ENCODE measurements at regions not wholly inside any gene's neighbourhood (a gene's known extent, or its start where the extent isn't known, plus 50 kb on each side); places are given as distances from the start of the nearest gene placed in this dataset.

DNA sequence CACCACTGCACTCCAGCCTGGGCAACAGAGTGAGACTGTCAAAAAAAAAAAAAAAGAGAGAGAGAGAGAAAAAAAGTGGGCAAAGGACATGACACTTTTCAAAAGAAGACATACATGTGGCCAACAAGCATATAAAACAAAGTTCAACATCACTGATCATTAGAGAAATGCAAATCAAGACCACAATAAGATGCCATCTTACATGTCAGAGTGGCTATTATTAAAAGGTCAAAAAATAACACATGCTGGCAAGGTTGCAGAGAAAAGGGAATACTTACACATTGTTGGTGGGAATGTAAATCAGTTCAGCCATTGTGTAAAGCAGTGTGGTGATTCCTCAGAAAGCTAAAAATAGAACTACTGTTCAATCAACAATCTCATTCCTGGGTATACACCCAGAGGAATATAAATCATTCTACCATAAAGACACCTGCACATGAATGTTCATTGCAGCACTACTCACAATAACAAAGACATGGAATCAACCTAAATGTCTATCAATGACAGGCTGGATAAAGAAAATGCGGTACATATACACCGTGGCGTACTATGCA, 94.9 kb upstream of the TRIM2 start:
- no peak overlapping the region for H2AFZ ChIP-seq (ENCODE audit: low read length)
- no peaks in the 10 kb centered on the region for H3K36me3 ChIP-seq (ENCODE audit: control insufficient read depth, insufficient read depth, low read length)
- H3K27me3 ChIP-seq (ENCODE audit: control insufficient read depth, insufficient read depth, low read length): peaks cover 2% of the 10 kb centered on the region
- no peaks in the 10 kb centered on the region for H3K79me2 ChIP-seq (ENCODE audit: control insufficient read depth, insufficient read depth, low read length)
- no peak overlapping the region for H3K4me3 ChIP-seq (replicated peaks in 1 of 4; ENCODE audit: control extremely low read depth in 1 of 4, insufficient read depth in 1 of 4, low read depth in 3 of 4, low read length in 4 of 4)
- no peak overlapping the region for H3K9ac ChIP-seq (ENCODE audit: insufficient read depth, low read length)
- no peak overlapping the region for H3K27ac ChIP-seq (ENCODE audit: insufficient read depth, low read length)
- no peaks in the 10 kb centered on the region for H4K20me1 ChIP-seq (ENCODE audit: control insufficient read depth, extremely low read depth, insufficient read depth, low read length)
- H3K4me2 ChIP-seq (ENCODE audit: extremely low read depth, insufficient read depth, low read length): no peak overlapping the region
- H3K4me1 ChIP-seq (ENCODE audit: control insufficient read depth, extremely low read depth, insufficient read depth, low read length): no peaks in the 10 kb centered on the region
- DNase-seq (ENCODE audit: low read depth in 2 of 2): no peak
- TF ChIP-seq EZH2 (IDR thresholded peaks at IDR 0.05; ENCODE audit: low read length, missing control alignments): no peak
- TF ChIP-seq, protein P1, sequence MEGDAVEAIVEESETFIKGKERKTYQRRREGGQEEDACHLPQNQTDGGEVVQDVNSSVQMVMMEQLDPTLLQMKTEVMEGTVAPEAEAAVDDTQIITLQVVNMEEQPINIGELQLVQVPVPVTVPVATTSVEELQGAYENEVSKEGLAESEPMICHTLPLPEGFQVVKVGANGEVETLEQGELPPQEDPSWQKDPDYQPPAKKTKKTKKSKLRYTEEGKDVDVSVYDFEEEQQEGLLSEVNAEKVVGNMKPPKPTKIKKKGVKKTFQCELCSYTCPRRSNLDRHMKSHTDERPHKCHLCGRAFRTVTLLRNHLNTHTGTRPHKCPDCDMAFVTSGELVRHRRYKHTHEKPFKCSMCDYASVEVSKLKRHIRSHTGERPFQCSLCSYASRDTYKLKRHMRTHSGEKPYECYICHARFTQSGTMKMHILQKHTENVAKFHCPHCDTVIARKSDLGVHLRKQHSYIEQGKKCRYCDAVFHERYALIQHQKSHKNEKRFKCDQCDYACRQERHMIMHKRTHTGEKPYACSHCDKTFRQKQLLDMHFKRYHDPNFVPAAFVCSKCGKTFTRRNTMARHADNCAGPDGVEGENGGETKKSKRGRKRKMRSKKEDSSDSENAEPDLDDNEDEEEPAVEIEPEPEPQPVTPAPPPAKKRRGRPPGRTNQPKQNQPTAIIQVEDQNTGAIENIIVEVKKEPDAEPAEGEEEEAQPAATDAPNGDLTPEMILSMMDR (conservative IDR thresholded peaks at IDR 0.05 in 1 of 2, IDR thresholded peaks at IDR 0.05 in 1 of 2; ENCODE audit: low read depth in 1 of 2, low read length in 2 of 2): no peak
- no peaks in the 10 kb centered on the region for H3K9me3 ChIP-seq (ENCODE audit: control insufficient read depth, insufficient read depth, low read depth, low read length)

DNA sequence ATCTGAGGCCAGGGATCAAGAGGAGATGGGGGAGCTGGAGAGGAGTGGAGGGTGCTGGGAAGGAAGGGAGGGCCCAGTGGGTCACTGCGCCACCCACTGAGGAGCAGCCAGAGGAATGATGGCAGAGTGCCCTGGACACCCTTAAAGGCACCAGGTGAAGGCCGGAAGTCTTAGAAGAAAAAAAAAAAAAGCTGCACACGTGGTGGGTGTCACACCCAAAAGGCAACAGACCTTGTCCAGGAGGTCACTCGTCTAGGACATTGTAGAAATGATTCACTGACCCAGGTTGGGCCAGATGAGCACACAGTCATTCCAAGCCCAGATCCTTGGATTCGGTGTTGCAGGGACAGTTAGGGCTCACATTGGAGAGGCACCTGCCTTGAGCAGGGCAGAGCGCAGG, 93.5 kb upstream of the TRIM2 start:
- Histone ChIP-seq H3K4me2 (ENCODE audit: extremely low read depth, insufficient read depth, low read length) (no peak overlapping the region), H4K20me1 (ENCODE audit: control insufficient read depth, extremely low read depth, insufficient read depth, low read length) (no peaks in the 10 kb centered on the region), H3K36me3 (ENCODE audit: control insufficient read depth, insufficient read depth, low read length) (no peaks in the 10 kb centered on the region), H3K27me3 (ENCODE audit: control insufficient read depth, insufficient read depth, low read length) (peaks cover 2% of the 10 kb centered on the region), H2AFZ (ENCODE audit: low read length) (no peak overlapping the region), H3K27ac (ENCODE audit: insufficient read depth, low read length) (no peak overlapping the region), H3K4me3 (replicated peaks in 1 of 4; ENCODE audit: control extremely low read depth in 1 of 4, insufficient read depth in 1 of 4, low read depth in 3 of 4, low read length in 4 of 4) (no peak overlapping the region), H3K4me1 (ENCODE audit: control insufficient read depth, extremely low read depth, insufficient read depth, low read length) (peaks cover 9% of the 10 kb centered on the region), H3K79me2 (ENCODE audit: control insufficient read depth, insufficient read depth, low read length) (no peaks in the 10 kb centered on the region), H3K9me3 (ENCODE audit: control insufficient read depth, insufficient read depth, low read depth, low read length) (no peaks in the 10 kb centered on the region), H3K9ac (ENCODE audit: insufficient read depth, low read length) (no peak overlapping the region)
- no peak for DNase-seq (ENCODE audit: low read depth in 2 of 2)
- no peak for TF ChIP-seq EZH2 (IDR thresholded peaks at IDR 0.05; ENCODE audit: low read length, missing control alignments)
- TF ChIP-seq, protein P1 (conservative IDR thresholded peaks at IDR 0.05 in 1 of 2, IDR thresholded peaks at IDR 0.05 in 1 of 2; ENCODE audit: low read depth in 1 of 2, low read length in 2 of 2): no peak

DNA sequence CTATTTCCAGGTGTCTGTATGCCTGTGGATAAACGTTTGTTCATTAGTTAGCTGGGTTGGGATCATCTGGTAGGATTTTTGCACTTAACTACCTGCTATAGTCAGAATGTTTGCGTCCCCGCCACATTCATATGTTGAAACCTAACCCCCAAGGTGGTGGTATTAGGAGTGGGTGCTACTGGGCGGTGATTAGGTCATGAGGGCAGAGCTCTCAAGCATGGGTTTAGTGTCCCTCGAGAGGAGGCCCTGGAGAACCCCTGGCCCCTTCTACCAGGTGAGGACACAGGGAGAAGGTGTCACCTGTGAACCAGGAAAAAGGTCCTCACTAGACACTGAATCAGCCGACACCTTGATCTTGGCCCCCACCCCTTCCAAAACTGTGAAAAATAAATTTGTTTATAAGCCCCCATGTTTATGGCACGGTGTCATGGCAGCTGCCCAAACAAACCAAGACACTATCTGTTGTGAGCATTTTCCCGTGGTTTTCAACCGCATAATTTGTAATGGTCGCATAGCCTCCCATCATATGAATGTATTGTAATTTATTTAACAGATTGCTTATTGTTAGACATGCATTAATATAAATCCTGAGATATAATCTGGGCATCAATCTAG, 92.7 kb upstream of the TRIM2 start:
- Histone ChIP-seq H3K79me2 (ENCODE audit: control insufficient read depth, insufficient read depth, low read length) (no peaks in the 10 kb centered on the region), H3K4me3 (replicated peaks in 1 of 4; ENCODE audit: control extremely low read depth in 1 of 4, insufficient read depth in 1 of 4, low read depth in 3 of 4, low read length in 4 of 4) (no peak overlapping the region), H3K36me3 (ENCODE audit: control insufficient read depth, insufficient read depth, low read length) (no peaks in the 10 kb centered on the region), H4K20me1 (ENCODE audit: control insufficient read depth, extremely low read depth, insufficient read depth, low read length) (no peaks in the 10 kb centered on the region), H3K9ac (ENCODE audit: insufficient read depth, low read length) (no peak overlapping the region), H3K27ac (ENCODE audit: insufficient read depth, low read length) (no peak overlapping the region), H3K4me2 (ENCODE audit: extremely low read depth, insufficient read depth, low read length) (no peak overlapping the region), H3K4me1 (ENCODE audit: control insufficient read depth, extremely low read depth, insufficient read depth, low read length) (peaks cover 10% of the 10 kb centered on the region), H3K9me3 (ENCODE audit: control insufficient read depth, insufficient read depth, low read depth, low read length) (no peaks in the 10 kb centered on the region), H2AFZ (ENCODE audit: low read length) (no peak overlapping the region), H3K27me3 (ENCODE audit: control insufficient read depth, insufficient read depth, low read length) (peaks cover 2% of the 10 kb centered on the region)
- TF ChIP-seq, protein P1 (conservative IDR thresholded peaks at IDR 0.05 in 1 of 2, IDR thresholded peaks at IDR 0.05 in 1 of 2; ENCODE audit: low read depth in 1 of 2, low read length in 2 of 2): no peak
- no peak for TF ChIP-seq EZH2 (IDR thresholded peaks at IDR 0.05; ENCODE audit: low read length, missing control alignments)
- DNase-seq (ENCODE audit: low read depth in 2 of 2): no peak
